ENCODE measurements at regions not wholly inside any gene's neighbourhood (a gene's known extent, or its start where the extent isn't known, plus 50 kb on each side); places are given as distances from the start of the nearest gene placed in this dataset.

DNA sequence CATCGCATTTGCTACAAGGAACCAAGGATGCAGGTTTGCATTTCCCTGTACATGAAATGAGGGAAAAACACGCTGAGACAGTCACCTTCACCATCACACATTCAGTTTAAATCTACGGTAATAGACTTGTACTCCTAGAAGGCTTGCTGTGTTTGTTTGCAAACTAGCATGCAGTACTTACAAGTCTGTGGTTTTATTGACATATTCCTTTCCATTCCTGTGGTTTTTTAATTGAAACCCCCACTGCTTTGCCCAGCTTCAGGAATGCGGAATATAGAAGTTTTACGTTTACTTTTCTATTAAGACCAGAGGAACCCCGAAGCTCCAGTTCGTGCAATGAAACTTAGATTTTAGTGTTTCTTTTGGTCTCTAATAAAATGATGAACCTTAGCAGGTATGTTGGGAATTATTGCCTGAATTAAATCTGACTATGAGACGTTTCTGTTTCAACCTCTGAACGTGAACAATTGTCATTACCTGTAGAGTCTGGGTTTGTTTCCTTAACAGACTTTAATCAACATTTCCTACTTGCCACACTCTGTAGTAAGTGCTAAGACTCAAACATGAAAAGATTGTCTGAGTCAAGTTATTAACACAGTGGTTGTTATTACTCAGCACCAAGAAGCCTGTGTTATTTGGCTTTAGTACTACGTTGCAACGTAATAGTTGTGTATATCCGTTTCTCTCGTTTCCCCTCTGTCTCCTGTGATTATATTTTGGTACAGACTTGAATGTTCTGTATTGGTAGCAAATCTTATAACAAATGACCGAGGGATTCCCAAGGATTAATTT is 793.3 kb upstream of the GOT2 start:
- TF ChIP-seq, protein P1, sequence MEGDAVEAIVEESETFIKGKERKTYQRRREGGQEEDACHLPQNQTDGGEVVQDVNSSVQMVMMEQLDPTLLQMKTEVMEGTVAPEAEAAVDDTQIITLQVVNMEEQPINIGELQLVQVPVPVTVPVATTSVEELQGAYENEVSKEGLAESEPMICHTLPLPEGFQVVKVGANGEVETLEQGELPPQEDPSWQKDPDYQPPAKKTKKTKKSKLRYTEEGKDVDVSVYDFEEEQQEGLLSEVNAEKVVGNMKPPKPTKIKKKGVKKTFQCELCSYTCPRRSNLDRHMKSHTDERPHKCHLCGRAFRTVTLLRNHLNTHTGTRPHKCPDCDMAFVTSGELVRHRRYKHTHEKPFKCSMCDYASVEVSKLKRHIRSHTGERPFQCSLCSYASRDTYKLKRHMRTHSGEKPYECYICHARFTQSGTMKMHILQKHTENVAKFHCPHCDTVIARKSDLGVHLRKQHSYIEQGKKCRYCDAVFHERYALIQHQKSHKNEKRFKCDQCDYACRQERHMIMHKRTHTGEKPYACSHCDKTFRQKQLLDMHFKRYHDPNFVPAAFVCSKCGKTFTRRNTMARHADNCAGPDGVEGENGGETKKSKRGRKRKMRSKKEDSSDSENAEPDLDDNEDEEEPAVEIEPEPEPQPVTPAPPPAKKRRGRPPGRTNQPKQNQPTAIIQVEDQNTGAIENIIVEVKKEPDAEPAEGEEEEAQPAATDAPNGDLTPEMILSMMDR (IDR thresholded peaks at IDR 0.05), result no peak
- no peak for TF ChIP-seq POLR2A (IDR thresholded peaks at IDR 0.05)

Measured in testis (tissue), 2 donors.